ENCODE measurements at regions not wholly inside any gene's neighbourhood (a gene's known extent, or its start where the extent isn't known, plus 50 kb on each side); places are given as distances from the start of the nearest gene placed in this dataset.

- H3K36me3 ChIP-seq, result no peaks in the 10 kb centered on the region
- no peak overlapping the region for H3K27ac ChIP-seq
- H3K4me3 ChIP-seq, result no peak overlapping the region
- peaks cover 0 to 6% (median 0%) of the 10 kb centered on the region in 3 donors for H3K9me3 ChIP-seq
- TF ChIP-seq CTCF (IDR thresholded peaks at IDR 0.05), result no peak
- no peaks in the 10 kb centered on the region for H3K27me3 ChIP-seq
- no peak for DNase-seq
- intact Hi-C loops (cut with DNase I; ENCODE audit: low total_unique reads), result no loop called here
- peaks cover 0 to 17% (median 2%) of the 10 kb centered on the region in 4 donors for H3K4me1 ChIP-seq
Observed at GRCh38 chr4:157459785-157460184, 239.3 kb downstream of the GRIA2 start.

GRCh38 chr4:157447195-157447594 lies 226.7 kb downstream of the GRIA2 start:
- no peak for DNase-seq
- Histone ChIP-seq H3K27me3 (no peaks in the 10 kb centered on the region), H3K9me3 (peaks cover 0 to 4% (median 0%) of the 10 kb centered on the region in 3 donors), H3K4me1 (no peaks in the 10 kb centered on the region), H3K36me3 (no peaks in the 10 kb centered on the region), H3K27ac (no peak overlapping the region), H3K4me3 (no peak overlapping the region)
- intact Hi-C loops (cut with DNase I; ENCODE audit: low total_unique reads), result no loop called here
- TF ChIP-seq CTCF (IDR thresholded peaks at IDR 0.05), result no peak

GRCh38 chr4:157444014-157444413 lies 223.5 kb downstream of the GRIA2 start:
- DNase-seq, result no peak
- no peak overlapping the region for H3K4me3 ChIP-seq
- no peaks in the 10 kb centered on the region for H3K27me3 ChIP-seq
- no peak overlapping the region for H3K27ac ChIP-seq
- H3K9me3 ChIP-seq, result peaks cover 0 to 4% (median 0%) of the 10 kb centered on the region in 3 donors
- no peaks in the 10 kb centered on the region for H3K4me1 ChIP-seq
- no peak for TF ChIP-seq CTCF (IDR thresholded peaks at IDR 0.05)
- intact Hi-C loops (cut with DNase I; ENCODE audit: low total_unique reads), result no loop called here
- no peaks in the 10 kb centered on the region for H3K36me3 ChIP-seq

- Histone ChIP-seq H3K27me3 (no peaks in the 10 kb centered on the region), H3K4me3 (no peak overlapping the region), H3K27ac (no peak overlapping the region), H3K9me3 (peaks cover 0 to 4% (median 0%) of the 10 kb centered on the region in 3 donors), H3K4me1 (no peaks in the 10 kb centered on the region), H3K36me3 (no peaks in the 10 kb centered on the region)
- no peak for DNase-seq
- intact Hi-C loops (cut with DNase I; ENCODE audit: low total_unique reads), result no loop called here
- TF ChIP-seq CTCF (IDR thresholded peaks at IDR 0.05), result no peak
Observed at GRCh38 chr4:157443537-157443936, 223.0 kb downstream of the GRIA2 start.

- no peak for TF ChIP-seq CTCF (IDR thresholded peaks at IDR 0.05)
- H3K27me3 ChIP-seq, result no peaks in the 10 kb centered on the region
- H3K9me3 ChIP-seq, result no peaks in the 10 kb centered on the region
- intact Hi-C loops (cut with DNase I; ENCODE audit: low total_unique reads), result no loop called here
- H3K27ac ChIP-seq, result no peak overlapping the region
- H3K36me3 ChIP-seq, result no peaks in the 10 kb centered on the region
- no peak overlapping the region for H3K4me3 ChIP-seq
- no peak for DNase-seq
- H3K4me1 ChIP-seq, result no peaks in the 10 kb centered on the region
Observed at GRCh38 chr4:157425897-157426296, 205.4 kb downstream of the GRIA2 start.

- DNase-seq, result no peak
Observed at GRCh38 chr4:157423526-157424020, 203.0 kb downstream of the GRIA2 start.

More at GRCh38 chr4:157423526-157424020, 203.0 kb downstream of the GRIA2 start:
- TF ChIP-seq CTCF (IDR thresholded peaks at IDR 0.05), result no peak
- H3K4me3 ChIP-seq, result no peak overlapping the region
- H3K9me3 ChIP-seq, result no peaks in the 10 kb centered on the region
- no peaks in the 10 kb centered on the region for H3K36me3 ChIP-seq
- intact Hi-C loops (cut with DNase I; ENCODE audit: low total_unique reads), result no loop called here
- no peaks in the 10 kb centered on the region for H3K27me3 ChIP-seq
- H3K27ac ChIP-seq, result no peak overlapping the region
- no peaks in the 10 kb centered on the region for H3K4me1 ChIP-seq

All from tibial artery (tissue), 4 donors.